ENCODE measurements at regions not wholly inside any gene's neighbourhood (a gene's known extent, or its start where the extent isn't known, plus 50 kb on each side); places are given as distances from the start of the nearest gene placed in this dataset.

DNA sequence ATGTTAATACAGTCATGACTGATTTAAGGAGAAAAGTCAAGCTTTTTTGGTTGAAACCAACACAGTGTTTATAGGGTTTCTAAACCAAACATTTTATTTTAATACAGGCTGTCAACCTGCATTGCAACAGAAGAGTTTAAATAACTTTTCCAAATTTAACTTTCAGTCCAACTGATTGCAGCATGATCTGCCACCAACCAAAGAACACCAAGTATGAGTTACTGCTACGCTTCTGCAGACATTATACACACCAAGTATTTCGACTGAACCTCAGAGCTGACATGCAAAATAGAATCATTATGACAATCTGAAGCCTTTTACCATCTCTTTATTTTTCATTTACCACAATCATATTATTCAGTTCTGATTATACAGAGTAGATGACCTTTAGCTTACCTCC is 151.2 kb upstream of the DST start:
- TF ChIP-seq, protein P1, sequence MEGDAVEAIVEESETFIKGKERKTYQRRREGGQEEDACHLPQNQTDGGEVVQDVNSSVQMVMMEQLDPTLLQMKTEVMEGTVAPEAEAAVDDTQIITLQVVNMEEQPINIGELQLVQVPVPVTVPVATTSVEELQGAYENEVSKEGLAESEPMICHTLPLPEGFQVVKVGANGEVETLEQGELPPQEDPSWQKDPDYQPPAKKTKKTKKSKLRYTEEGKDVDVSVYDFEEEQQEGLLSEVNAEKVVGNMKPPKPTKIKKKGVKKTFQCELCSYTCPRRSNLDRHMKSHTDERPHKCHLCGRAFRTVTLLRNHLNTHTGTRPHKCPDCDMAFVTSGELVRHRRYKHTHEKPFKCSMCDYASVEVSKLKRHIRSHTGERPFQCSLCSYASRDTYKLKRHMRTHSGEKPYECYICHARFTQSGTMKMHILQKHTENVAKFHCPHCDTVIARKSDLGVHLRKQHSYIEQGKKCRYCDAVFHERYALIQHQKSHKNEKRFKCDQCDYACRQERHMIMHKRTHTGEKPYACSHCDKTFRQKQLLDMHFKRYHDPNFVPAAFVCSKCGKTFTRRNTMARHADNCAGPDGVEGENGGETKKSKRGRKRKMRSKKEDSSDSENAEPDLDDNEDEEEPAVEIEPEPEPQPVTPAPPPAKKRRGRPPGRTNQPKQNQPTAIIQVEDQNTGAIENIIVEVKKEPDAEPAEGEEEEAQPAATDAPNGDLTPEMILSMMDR (IDR thresholded peaks at IDR 0.05): no peak
- no peak for TF ChIP-seq POLR2A (IDR thresholded peaks at IDR 0.05)

All from thyroid gland (tissue), 4 donors.